Erythroblast (primary cell): ENCODE measurements at regions not wholly inside any gene's neighbourhood (a gene's known extent, or its start where the extent isn't known, plus 50 kb on each side); places are given as distances from the start of the nearest gene placed in this dataset.

ENCODE experiments used
- GATA1 ChIP-seq: IDR thresholded peaks from 2 replicates; pipeline ENCODE4 v1.6.1; 2011; ENCODE audit warnings: low read depth, mild to moderate bottlenecking, control low read depth, low read length, moderate library complexity
- POLR2A ChIP-seq: IDR thresholded peaks from 2 replicates; pipeline ENCODE4 v1.6.1; 2011; ENCODE audit warnings: mild to moderate bottlenecking, low read length

DNA sequence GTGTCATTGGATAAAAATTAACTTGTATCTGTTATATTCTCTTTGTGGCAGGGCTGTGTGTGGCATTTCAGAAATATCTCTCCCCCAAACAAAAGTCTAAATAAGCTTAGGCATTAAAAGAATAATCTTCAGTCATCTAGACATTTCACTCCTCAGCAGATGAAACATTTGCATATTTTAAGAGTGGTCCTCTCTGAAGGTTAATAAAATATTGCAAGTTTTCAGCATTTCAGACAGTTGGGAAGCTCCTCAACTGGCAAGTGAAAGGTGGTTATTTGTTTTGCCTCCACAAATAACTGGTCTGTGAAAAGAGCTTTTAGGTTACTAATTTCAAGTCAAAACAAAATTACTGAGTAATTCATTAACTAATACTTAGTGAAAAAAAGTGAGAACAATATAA lies 462.6 kb downstream of the EPHA4 start:
- no peak for TF ChIP-seq POLR2A
- no peak for TF ChIP-seq GATA1
